Suprapubic skin (tissue), 4 donors: ENCODE measurements at regions not wholly inside any gene's neighbourhood (a gene's known extent, or its start where the extent isn't known, plus 50 kb on each side); places are given as distances from the start of the nearest gene placed in this dataset.

Source experiments
- DNase-seq, 2 donors: peaks; one replicate each; pipeline ENCODE4 v3.0.0-alpha.2; 2019; ENCODE audit warnings: low spot score in 2 of 2
- H3K27ac ChIP-seq: fragments of 200-600 bp; sonication (generic); one replicate; pipeline ENCODE4 v1.5.1; 2019
- H3K27me3 ChIP-seq: fragments of 200-600 bp; sonication (generic); one replicate; pipeline ENCODE4 v1.5.1; 2019
- H3K36me3 ChIP-seq: fragments of 200-600 bp; sonication (generic); one replicate; pipeline ENCODE4 v1.5.1; 2019
- H3K4me1 ChIP-seq: fragments of 200-600 bp; sonication (generic); one replicate; pipeline ENCODE4 v1.5.1; 2019
- H3K4me3 ChIP-seq: fragments of 200-600 bp; sonication (generic); one replicate; pipeline ENCODE4 v1.5.1; 2019; ENCODE audit warnings: mild to moderate bottlenecking
- H3K9me3 ChIP-seq: fragments of 200-600 bp; sonication (generic); one replicate; pipeline ENCODE4 v1.5.1; 2019
- CTCF ChIP-seq, 2 donors: fragments of 200-600 bp in 1 of 2; fragments of 450-650 bp in 1 of 2; sonication (generic) in 1 of 2; IDR thresholded peaks; one replicate each; pipeline ENCODE4 v1.5.1; 2016 to 2019; ENCODE audit warnings: antibody characterized with exemption in 2 of 2, mild to moderate bottlenecking in 1 of 2, moderate library complexity in 1 of 2
- EP300 ChIP-seq: sonication (generic); formaldehyde crosslinking; IDR thresholded peaks from one replicate; pipeline ENCODE4 v1.6.1; 2017; ENCODE audit warnings: antibody characterized with exemption
- POLR2A ChIP-seq, 2 donors: fragments of 450-650 bp; IDR thresholded peaks; one replicate each; pipeline ENCODE4 v1.6.1; 2017; ENCODE audit warnings: antibody characterized with exemption in 2 of 2, mild to moderate bottlenecking in 2 of 2, moderate library complexity in 2 of 2
- POLR2AphosphoS5 ChIP-seq, 3 donors: sonication (generic); formaldehyde crosslinking; IDR thresholded peaks; one replicate each; pipeline ENCODE4 v1.6.1; 2017; ENCODE audit warnings: antibody characterized with exemption in 3 of 3
- WGBS: methylation state at CpG from one replicate; pipeline ENCODE4 v1.1.5; 2018; 5-methylcytosine and 5-hydroxymethylcytosine counted together

GRCh38 chr5:61777292-61777691, 445.2 kb downstream of the ZSWIM6 start:
- Histone ChIP-seq H3K4me1 (no peaks in the 10 kb centered on the region), H3K9me3 (no peaks in the 10 kb centered on the region), H3K36me3 (no peaks in the 10 kb centered on the region), H3K27me3 (peaks cover 3% of the 10 kb centered on the region), H3K4me3 (no peak overlapping the region), H3K27ac (no peak overlapping the region)
- no peak for DNase-seq
- 61% methylated on average over 6 of the region's 6 CpGs for WGBS
- TF ChIP-seq CTCF (IDR thresholded peaks at IDR 0.05) = no peak
- no peak for TF ChIP-seq POLR2A (IDR thresholded peaks at IDR 0.05)

GRCh38 chr5:61779743-61780142, 447.7 kb downstream of the ZSWIM6 start:
- TF ChIP-seq CTCF (IDR thresholded peaks at IDR 0.05) (no peak), POLR2AphosphoS5 (IDR thresholded peaks at IDR 0.05) (no peak), POLR2A (IDR thresholded peaks at IDR 0.05) (no peak), EP300 (no peak)
- Histone ChIP-seq H3K36me3 (no peaks in the 10 kb centered on the region), H3K9me3 (no peaks in the 10 kb centered on the region), H3K4me3 (no peak overlapping the region), H3K27ac (no peak overlapping the region), H3K4me1 (no peaks in the 10 kb centered on the region), H3K27me3 (peaks cover 3% of the 10 kb centered on the region)
- WGBS = 78% methylated on average over 2 of the region's 2 CpGs
- DNase-seq = no peak

GRCh38 chr5:61783481-61783880, 451.4 kb downstream of the ZSWIM6 start:
- TF ChIP-seq EP300 = no peak
- no peak for TF ChIP-seq POLR2AphosphoS5 (IDR thresholded peaks at IDR 0.05)
- no peak for TF ChIP-seq POLR2A (IDR thresholded peaks at IDR 0.05)
- no peak for TF ChIP-seq CTCF (IDR thresholded peaks at IDR 0.05)
- H3K4me3 ChIP-seq = no peak overlapping the region
- 62% methylated on average over 2 of the region's 2 CpGs for WGBS
- H3K27me3 ChIP-seq = no peaks in the 10 kb centered on the region
- no peak overlapping the region for H3K27ac ChIP-seq
- no peaks in the 10 kb centered on the region for H3K36me3 ChIP-seq
- no peaks in the 10 kb centered on the region for H3K4me1 ChIP-seq
- H3K9me3 ChIP-seq = no peaks in the 10 kb centered on the region
- DNase-seq = no peak

GRCh38 chr5:61784341-61784740, 452.3 kb downstream of the ZSWIM6 start:
- Histone ChIP-seq H3K27me3 (no peaks in the 10 kb centered on the region), H3K27ac (no peak overlapping the region), H3K9me3 (no peaks in the 10 kb centered on the region), H3K36me3 (no peaks in the 10 kb centered on the region), H3K4me1 (no peaks in the 10 kb centered on the region), H3K4me3 (no peak overlapping the region)
- TF ChIP-seq POLR2A (IDR thresholded peaks at IDR 0.05) (no peak), CTCF (IDR thresholded peaks at IDR 0.05) (no peak), POLR2AphosphoS5 (IDR thresholded peaks at IDR 0.05) (no peak), EP300 (no peak)
- no peak for DNase-seq
- WGBS = 65% methylated on average over 6 of the region's 6 CpGs

- Histone ChIP-seq H3K4me3 (no peak overlapping the region), H3K4me1 (no peaks in the 10 kb centered on the region), H3K9me3 (no peaks in the 10 kb centered on the region), H3K36me3 (no peaks in the 10 kb centered on the region), H3K27ac (no peak overlapping the region), H3K27me3 (no peaks in the 10 kb centered on the region)
- TF ChIP-seq POLR2AphosphoS5 (IDR thresholded peaks at IDR 0.05) = no peak
- no peak for TF ChIP-seq EP300
- no peak for TF ChIP-seq POLR2A (IDR thresholded peaks at IDR 0.05)
- no peak for TF ChIP-seq CTCF (IDR thresholded peaks at IDR 0.05)
- no peak for DNase-seq
- 58% methylated on average over 2 of the region's 2 CpGs for WGBS
Measured at GRCh38 chr5:61788548-61788947, 456.5 kb downstream of the ZSWIM6 start.
